ENCODE measurements at regions not wholly inside any gene's neighbourhood (a gene's known extent, or its start where the extent isn't known, plus 50 kb on each side); places are given as distances from the start of the nearest gene placed in this dataset.

DNA sequence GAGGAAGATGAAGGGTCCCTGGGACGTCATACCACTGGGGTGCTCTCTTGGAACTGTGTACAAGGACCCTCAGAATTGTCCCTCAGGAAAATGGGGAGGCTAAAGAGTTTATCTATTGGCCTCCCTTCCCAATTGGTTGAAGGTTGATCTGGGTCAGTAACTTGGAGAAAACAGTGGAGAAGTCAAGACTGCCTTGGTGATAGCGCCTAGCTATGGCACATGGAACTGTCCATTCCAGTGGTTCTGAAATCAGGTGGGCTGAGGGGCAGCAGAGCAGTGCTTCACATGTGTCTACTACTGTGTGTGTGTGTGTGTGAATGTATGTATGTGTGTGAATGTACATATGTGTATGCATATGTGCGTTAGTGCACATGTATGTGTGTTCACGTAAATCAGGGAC, 316.1 kb downstream of the AACS start:
- intact Hi-C loops (cut with micrococcal nuclease), result no loop called here
- Histone ChIP-seq H3K9me1 (replicated peaks; ENCODE audit: control insufficient read depth, extremely low read depth, insufficient read depth, low read length) (no peaks in the 10 kb centered on the region), H3K36me3 (ENCODE audit: control insufficient read depth in 2 of 2, extremely low read depth in 1 of 2, insufficient read depth in 2 of 2, low read length in 2 of 2) (no peaks in the 10 kb centered on the region), H4K20me1 (replicated peaks; ENCODE audit: control insufficient read depth, extremely low read depth, insufficient read depth, low read length) (no peaks in the 10 kb centered on the region), H3K79me2 (ENCODE audit: control insufficient read depth, insufficient read depth, low read length) (no peaks in the 10 kb centered on the region), H3K27me3 (ENCODE audit: control insufficient read depth in 2 of 2, insufficient read depth in 2 of 2, low read length in 2 of 2) (no peaks in the 10 kb centered on the region), H2AFZ (ENCODE audit: low read depth, low read length) (no peak overlapping the region), H3K4me2 (ENCODE audit: insufficient read depth, low read length) (no peak overlapping the region), H3K27ac (ENCODE audit: insufficient read depth, low read depth, low read length) (no peak overlapping the region), H3K9ac (replicated peaks; ENCODE audit: extremely low read depth, insufficient read depth, low read length) (no peak overlapping the region), H3K9me3 (replicated peaks; ENCODE audit: control insufficient read depth, insufficient read depth, low read length) (peaks cover 2% of the 10 kb centered on the region), H3K4me1 (ENCODE audit: control insufficient read depth, extremely low read depth, insufficient read depth, low read length) (no peaks in the 10 kb centered on the region), H3K4me3 (replicated peaks in 1 of 3; ENCODE audit: insufficient read depth in 1 of 3, low read depth in 1 of 3, low read length in 3 of 3) (no peak overlapping the region)
- dilution Hi-C loops (cut with MboI; ENCODE audit: extremely low pct_ligation_motif_present, low sequenced_read_pairs), result no loop called here
- DNase-seq (ENCODE audit: low read depth, low spot score) (no peak), FAIRE-seq (no peak)
- no TSS peak for BruUV-seq (replicated peaks)
- POLR2A ChIA-PET, result no interaction called here
- CTCF ChIA-PET, result no interaction called here
- TF ChIP-seq, protein P1, sequence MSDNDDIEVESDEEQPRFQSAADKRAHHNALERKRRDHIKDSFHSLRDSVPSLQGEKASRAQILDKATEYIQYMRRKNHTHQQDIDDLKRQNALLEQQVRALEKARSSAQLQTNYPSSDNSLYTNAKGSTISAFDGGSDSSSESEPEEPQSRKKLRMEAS (IDR thresholded peaks at IDR 0.05; ENCODE audit: insufficient read depth, insufficient read length), result no peak
- no peak for TF ChIP-seq EZH2 (IDR thresholded peaks at IDR 0.05; ENCODE audit: borderline replicate concordance, low read depth, low read length, severe bottlenecking)
- TF ChIP-seq MYC (IDR thresholded peaks at IDR 0.05; ENCODE audit: low read depth, low read length), result no peak
- TF ChIP-seq POLR2A (IDR thresholded peaks at IDR 0.05; ENCODE audit: low read depth, low read length), result no peak
- TF ChIP-seq FOS (IDR thresholded peaks at IDR 0.05; ENCODE audit: borderline replicate concordance, insufficient read depth, low read length), result no peak
- no peak for TF ChIP-seq POLR2AphosphoS5 (IDR thresholded peaks at IDR 0.05; ENCODE audit: insufficient read depth, low read depth, low read length)
- no peak for TF ChIP-seq GATA2 (IDR thresholded peaks at IDR 0.05; ENCODE audit: insufficient read depth, insufficient read length, low read depth, low read length)
- TF ChIP-seq, protein P2, sequence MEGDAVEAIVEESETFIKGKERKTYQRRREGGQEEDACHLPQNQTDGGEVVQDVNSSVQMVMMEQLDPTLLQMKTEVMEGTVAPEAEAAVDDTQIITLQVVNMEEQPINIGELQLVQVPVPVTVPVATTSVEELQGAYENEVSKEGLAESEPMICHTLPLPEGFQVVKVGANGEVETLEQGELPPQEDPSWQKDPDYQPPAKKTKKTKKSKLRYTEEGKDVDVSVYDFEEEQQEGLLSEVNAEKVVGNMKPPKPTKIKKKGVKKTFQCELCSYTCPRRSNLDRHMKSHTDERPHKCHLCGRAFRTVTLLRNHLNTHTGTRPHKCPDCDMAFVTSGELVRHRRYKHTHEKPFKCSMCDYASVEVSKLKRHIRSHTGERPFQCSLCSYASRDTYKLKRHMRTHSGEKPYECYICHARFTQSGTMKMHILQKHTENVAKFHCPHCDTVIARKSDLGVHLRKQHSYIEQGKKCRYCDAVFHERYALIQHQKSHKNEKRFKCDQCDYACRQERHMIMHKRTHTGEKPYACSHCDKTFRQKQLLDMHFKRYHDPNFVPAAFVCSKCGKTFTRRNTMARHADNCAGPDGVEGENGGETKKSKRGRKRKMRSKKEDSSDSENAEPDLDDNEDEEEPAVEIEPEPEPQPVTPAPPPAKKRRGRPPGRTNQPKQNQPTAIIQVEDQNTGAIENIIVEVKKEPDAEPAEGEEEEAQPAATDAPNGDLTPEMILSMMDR (IDR thresholded peaks at IDR 0.05; ENCODE audit: extremely low read depth in 1 of 2, insufficient read depth in 1 of 2, low read depth in 1 of 2, low read length in 2 of 2), result no peak
- no peak for TF ChIP-seq JUN (IDR thresholded peaks at IDR 0.05; ENCODE audit: borderline replicate concordance, insufficient read depth, insufficient read length, low read depth)

All from endothelial cell of umbilical vein (primary cell).